K562 (cell line): ENCODE measurements at regions not wholly inside any gene's neighbourhood (a gene's known extent, or its start where the extent isn't known, plus 50 kb on each side); places are given as distances from the start of the nearest gene placed in this dataset.

Experiments
- CREBBP ChIP-seq: IDR thresholded peaks from one replicate; pipeline ENCODE4 v1.6.1; 2012; ENCODE audit warnings: low read depth, mild to moderate bottlenecking, control low read depth, inconsistent platforms, low read length
- ELF2 ChIP-seq: fragments of 250-450 bp; sonication (Bioruptor Pico); IDR thresholded peaks from 2 replicates; pipeline ENCODE4 v1.5.0; 2021; ENCODE audit warnings: mild to moderate bottlenecking
- ETS2 ChIP-seq: IDR thresholded peaks from 2 replicates; pipeline ENCODE4 v1.6.1; 2016; ENCODE audit warnings: borderline replicate concordance, missing genetic modification characterization, mild to moderate bottlenecking, moderate library complexity, missing compliant biosample characterization; ENCODE audit not compliant: poor library complexity, severe bottlenecking
- EZH2 ChIP-seq: IDR thresholded peaks from 2 replicates; pipeline ENCODE4 v1.6.1; 2012; ENCODE audit warnings: low read depth, mild to moderate bottlenecking, inconsistent platforms, low read length, borderline replicate concordance
- FOXA1 ChIP-seq: fragments of 450-650 bp; IDR thresholded peaks from 2 replicates; pipeline ENCODE4 v1.6.1; 2016; ENCODE audit warnings: mild to moderate bottlenecking, borderline replicate concordance
- HDAC2 ChIP-seq: fragments of 450-650 bp; IDR thresholded peaks from 2 replicates; pipeline ENCODE4 v1.6.1; 2016; ENCODE audit warnings: mild to moderate bottlenecking
- KAT7 ChIP-seq: sonication (generic); formaldehyde crosslinking; IDR thresholded peaks from 2 replicates; pipeline ENCODE4 v1.8.0; 2022; ENCODE audit warnings: missing genetic modification reagents, mild to moderate bottlenecking, borderline replicate concordance
- MYBL2 ChIP-seq, 2 experiments: fragments of 450-650 bp in 1 of 2; sonication (generic) in 1 of 2; formaldehyde crosslinking in 1 of 2; IDR thresholded peaks; 2 replicates each; pipeline versions ENCODE4 v1.6.1 to v1.8.1; 2017 to 2022; ENCODE audit warnings: borderline replicate concordance in 1 of 2, inconsistent platforms in 1 of 2, low read depth in 1 of 2, mild to moderate bottlenecking in 1 of 2, missing genetic modification reagents in 1 of 2, moderate library complexity in 1 of 2
- NONO ChIP-seq, 2 experiments: fragments of 200-400 bp in 1 of 2; fragments of 450-650 bp in 1 of 2; formaldehyde crosslinking in 1 of 2; IDR thresholded peaks; 2 replicates each; pipeline ENCODE4 v1.6.1; 2017; ENCODE audit warnings: low read depth in 2 of 2, mild to moderate bottlenecking in 2 of 2, moderate library complexity in 2 of 2, low read length in 1 of 2
- POLR3A ChIP-seq: IDR thresholded peaks from 2 replicates; pipeline ENCODE4 v1.6.1; 2011; ENCODE audit warnings: borderline replicate concordance, mild to moderate bottlenecking, moderate library complexity; ENCODE audit not compliant: insufficient read length, insufficient read depth; ENCODE audit errors: extremely low read depth
- SAFB2 ChIP-seq: fragments of 200-400 bp; formaldehyde crosslinking; IDR thresholded peaks from 2 replicates; pipeline ENCODE4 v1.6.1; 2018; ENCODE audit warnings: borderline replicate concordance, low read length, low read depth, moderate library complexity; ENCODE audit not compliant: severe bottlenecking
- TARDBP ChIP-seq: fragments of 450-650 bp; IDR thresholded peaks from 2 replicates; pipeline ENCODE4 v1.6.1; 2016
- TCF3 ChIP-seq: sonication (generic); formaldehyde crosslinking; IDR thresholded peaks from 2 replicates; pipeline ENCODE4 v1.4.0; 2020; ENCODE audit warnings: mild to moderate bottlenecking, missing genetic modification reagents
- ZNF174 ChIP-seq: fragments of 250-450 bp; sonication (Bioruptor Pico); IDR thresholded peaks from 2 replicates; pipeline ENCODE4 v1.4.0; 2020; ENCODE audit warnings: mild to moderate bottlenecking
- ZNF41 ChIP-seq: fragments of 250-450 bp; sonication (Bioruptor Pico); conservative IDR thresholded peaks from 2 replicates; pipeline ENCODE4 v1.4.0; 2020; ENCODE audit warnings: mild to moderate bottlenecking
- ZNF589 ChIP-seq: fragments of 200-800 bp; sonication (Bioruptor generic); IDR thresholded peaks from 2 replicates; pipeline ENCODE4 v1.6.1; 2016; ENCODE audit warnings: low read depth, missing genetic modification characterization, missing compliant biosample characterization
- TF ChIP-seq, protein P1 (sequence below), 2 experiments: fragments of 250-450 bp in 1 of 2; fragments of 450-650 bp in 1 of 2; sonication (Bioruptor Pico) in 1 of 2; IDR thresholded peaks; 2 replicates each; pipeline versions ENCODE4 v1.6.1 to v1.8.0; 2016 to 2021; ENCODE audit warnings: mild to moderate bottlenecking in 2 of 2, moderate library complexity in 2 of 2, missing compliant biosample characterization in 1 of 2, missing genetic modification characterization in 1 of 2
- TF ChIP-seq, protein P2 (sequence below): IDR thresholded peaks from 2 replicates; pipeline ENCODE4 v1.6.1; 2014; ENCODE audit warnings: antibody characterized with exemption
- TF ChIP-seq, protein P3 (sequence below): fragments of 250-450 bp; sonication (Bioruptor Pico); IDR thresholded peaks from 2 replicates; pipeline ENCODE4 v1.8.0; 2021; ENCODE audit warnings: moderate library complexity, mild to moderate bottlenecking, inconsistent platforms
- TF ChIP-seq, protein P4 (sequence below): fragments of 250-450 bp; sonication (Bioruptor Pico); IDR thresholded peaks from 2 replicates; pipeline ENCODE4 v1.5.0; 2021; ENCODE audit warnings: mild to moderate bottlenecking, moderate library complexity

DNA sequence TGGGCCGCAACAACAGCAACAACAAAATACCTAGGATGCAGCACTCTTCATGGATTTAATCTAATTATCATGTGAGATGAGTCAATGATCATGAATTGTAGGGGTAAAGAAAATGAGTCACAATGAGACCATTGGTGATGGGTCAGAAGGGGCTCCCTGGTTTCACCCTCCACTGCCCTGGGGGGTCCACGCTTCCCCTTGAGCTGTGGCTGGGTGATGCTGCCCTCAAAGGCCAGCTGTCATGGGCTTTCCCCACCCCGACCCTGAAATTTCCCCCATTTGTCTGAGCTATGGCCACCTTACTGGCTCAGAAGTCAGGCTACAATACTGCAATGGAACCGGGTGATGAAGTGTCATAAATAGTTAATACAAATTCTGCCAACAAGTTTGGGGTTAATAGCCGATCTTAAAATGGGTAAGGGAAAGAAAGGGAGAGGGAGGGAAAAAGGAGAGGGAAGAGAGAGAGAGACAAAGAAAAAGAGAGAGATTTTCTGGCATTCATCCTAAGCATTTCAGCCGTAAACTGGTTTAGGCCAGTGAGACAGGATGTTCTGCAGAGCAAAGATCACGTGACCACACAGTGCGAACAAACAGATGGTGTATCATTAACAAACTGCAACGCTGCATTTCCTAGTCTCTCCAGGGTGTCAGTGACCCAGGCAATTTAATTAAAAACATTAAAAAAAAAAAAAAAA is 143.4 kb upstream of the ERRFI1 start (continued):
- TF ChIP-seq NONO (IDR thresholded peaks at IDR 0.05; ENCODE audit: low read depth in 2 of 2, low read length in 1 of 2) (no peak), CREBBP (no peak), SAFB2 (no peak), TARDBP (no peak), KAT7 (CRISPR knock-in tag) (no peak), POLR3A (no peak), ETS2 (tag) (no peak), ZNF174 (no peak), EZH2 (no peak), FOXA1 (no peak), TCF3 (CRISPR knock-in tag) (no peak), ELF2 (CRISPR knock-in tag) (no peak), HDAC2 (0 out of 2 replicates have a peak, but pooled peaks have one; percentile 37), MYBL2 (IDR thresholded peaks at IDR 0.05; ENCODE audit: low read depth) (no peak), MYBL2 (CRISPR knock-in tag; IDR thresholded peaks at IDR 0.05; ENCODE audit: borderline replicate concordance) (no peak), ZNF589 (peak; percentile 85), ZNF41 (no peak)
- TF ChIP-seq, protein P1, sequence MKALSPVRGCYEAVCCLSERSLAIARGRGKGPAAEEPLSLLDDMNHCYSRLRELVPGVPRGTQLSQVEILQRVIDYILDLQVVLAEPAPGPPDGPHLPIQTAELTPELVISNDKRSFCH (CRISPR knock-in tag; IDR thresholded peaks at IDR 0.05): no peak
- TF ChIP-seq, protein P1 (tag; IDR thresholded peaks at IDR 0.05): no peak
- TF ChIP-seq, protein P2, sequence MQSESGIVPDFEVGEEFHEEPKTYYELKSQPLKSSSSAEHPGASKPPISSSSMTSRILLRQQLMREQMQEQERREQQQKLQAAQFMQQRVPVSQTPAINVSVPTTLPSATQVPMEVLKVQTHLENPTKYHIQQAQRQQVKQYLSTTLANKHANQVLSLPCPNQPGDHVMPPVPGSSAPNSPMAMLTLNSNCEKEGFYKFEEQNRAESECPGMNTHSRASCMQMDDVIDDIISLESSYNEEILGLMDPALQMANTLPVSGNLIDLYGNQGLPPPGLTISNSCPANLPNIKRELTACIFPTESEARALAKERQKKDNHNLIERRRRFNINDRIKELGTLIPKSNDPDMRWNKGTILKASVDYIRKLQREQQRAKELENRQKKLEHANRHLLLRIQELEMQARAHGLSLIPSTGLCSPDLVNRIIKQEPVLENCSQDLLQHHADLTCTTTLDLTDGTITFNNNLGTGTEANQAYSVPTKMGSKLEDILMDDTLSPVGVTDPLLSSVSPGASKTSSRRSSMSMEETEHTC: 0 out of 2 replicates have a peak, but pooled peaks have one; percentile 20
- TF ChIP-seq, protein P3, sequence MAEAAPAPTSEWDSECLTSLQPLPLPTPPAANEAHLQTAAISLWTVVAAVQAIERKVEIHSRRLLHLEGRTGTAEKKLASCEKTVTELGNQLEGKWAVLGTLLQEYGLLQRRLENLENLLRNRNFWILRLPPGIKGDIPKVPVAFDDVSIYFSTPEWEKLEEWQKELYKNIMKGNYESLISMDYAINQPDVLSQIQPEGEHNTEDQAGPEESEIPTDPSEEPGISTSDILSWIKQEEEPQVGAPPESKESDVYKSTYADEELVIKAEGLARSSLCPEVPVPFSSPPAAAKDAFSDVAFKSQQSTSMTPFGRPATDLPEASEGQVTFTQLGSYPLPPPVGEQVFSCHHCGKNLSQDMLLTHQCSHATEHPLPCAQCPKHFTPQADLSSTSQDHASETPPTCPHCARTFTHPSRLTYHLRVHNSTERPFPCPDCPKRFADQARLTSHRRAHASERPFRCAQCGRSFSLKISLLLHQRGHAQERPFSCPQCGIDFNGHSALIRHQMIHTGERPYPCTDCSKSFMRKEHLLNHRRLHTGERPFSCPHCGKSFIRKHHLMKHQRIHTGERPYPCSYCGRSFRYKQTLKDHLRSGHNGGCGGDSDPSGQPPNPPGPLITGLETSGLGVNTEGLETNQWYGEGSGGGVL: no peak
- TF ChIP-seq, protein P4, sequence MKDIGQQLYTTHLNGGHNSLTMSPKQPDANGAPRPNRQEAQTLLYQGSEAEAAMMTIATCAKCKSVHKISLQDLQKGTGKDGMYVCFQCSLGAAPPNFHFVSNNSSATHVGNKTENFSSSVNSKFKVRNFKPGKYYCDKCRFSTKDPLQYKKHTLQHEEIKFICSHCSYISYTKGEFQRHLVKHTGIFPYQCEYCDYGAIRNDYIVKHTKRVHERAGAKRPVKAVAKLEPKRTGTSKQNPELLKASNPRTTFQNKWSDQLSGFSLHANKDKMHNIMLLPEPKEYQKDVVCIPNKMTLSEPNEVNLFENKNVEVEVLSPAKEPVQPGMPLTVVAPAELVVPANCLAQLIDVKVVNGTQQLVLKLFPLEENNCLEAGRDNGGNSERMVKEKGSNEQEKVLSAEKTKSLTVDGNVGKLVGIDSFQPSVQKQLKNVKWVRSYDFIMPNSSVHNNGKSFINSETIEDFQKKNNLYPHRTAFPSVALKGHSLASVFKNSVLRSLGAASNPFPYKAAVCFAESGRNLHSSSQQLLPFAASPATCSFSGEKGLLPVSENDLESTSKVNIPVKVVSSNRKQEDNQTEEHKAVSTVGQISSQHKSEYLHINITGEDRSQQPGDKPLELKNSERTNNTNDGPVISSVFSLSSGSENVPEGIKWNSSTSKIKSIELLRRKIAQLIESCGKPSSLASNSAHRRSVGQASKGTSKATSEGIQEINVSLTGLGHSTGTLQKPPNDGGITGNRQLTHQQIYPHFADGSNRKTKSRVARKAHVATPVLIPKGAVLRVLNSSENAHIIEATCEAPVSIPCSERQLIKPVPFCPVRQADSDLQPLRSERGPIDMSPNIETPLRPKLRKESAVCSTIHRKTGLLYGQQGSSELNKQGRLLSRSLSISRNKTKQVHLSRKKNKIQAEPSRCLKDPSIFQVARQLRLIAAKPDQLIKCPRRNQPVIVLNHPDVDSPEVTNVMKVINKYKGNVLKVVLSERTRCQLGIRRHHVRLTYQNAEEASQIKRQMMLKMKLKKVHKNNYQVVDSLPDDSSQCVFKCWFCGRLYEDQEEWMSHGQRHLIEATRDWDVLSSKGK: no peak
